NB4 (cell line): ENCODE measurements at regions not wholly inside any gene's neighbourhood (a gene's known extent, or its start where the extent isn't known, plus 50 kb on each side); places are given as distances from the start of the nearest gene placed in this dataset.

ENCODE experiments used
- POLR2A ChIP-seq: IDR thresholded peaks from 2 replicates; pipeline ENCODE4 v1.6.1; 2011; ENCODE audit warnings: mild to moderate bottlenecking; ENCODE audit not compliant: insufficient read length; ENCODE audit errors: extremely low read depth
- TF ChIP-seq, protein P1 (sequence below): IDR thresholded peaks from one replicate; pipeline ENCODE4 v1.5.1; 2012; ENCODE audit warnings: low read depth, low read length

DNA sequence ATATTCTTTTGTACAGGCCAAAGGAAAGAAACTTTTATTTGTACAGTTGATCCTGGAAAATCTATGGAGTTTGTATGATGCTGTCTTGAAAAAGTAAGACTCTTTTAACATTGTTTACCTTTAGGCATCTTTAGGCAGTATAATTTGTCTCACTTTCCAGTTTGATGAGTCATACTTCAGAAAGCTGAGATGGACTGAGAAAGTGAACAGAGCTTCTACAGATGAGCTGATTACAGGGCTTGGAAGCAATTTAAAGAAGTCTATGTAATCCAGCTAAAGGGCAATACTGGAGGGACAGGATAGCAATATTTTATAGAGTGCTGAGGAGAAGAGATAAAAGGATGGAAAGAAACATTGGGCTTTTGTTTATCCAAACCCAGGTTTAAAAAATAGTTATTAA, 123.5 kb upstream of the GOLGA6L4 start:
- TF ChIP-seq, protein P1, sequence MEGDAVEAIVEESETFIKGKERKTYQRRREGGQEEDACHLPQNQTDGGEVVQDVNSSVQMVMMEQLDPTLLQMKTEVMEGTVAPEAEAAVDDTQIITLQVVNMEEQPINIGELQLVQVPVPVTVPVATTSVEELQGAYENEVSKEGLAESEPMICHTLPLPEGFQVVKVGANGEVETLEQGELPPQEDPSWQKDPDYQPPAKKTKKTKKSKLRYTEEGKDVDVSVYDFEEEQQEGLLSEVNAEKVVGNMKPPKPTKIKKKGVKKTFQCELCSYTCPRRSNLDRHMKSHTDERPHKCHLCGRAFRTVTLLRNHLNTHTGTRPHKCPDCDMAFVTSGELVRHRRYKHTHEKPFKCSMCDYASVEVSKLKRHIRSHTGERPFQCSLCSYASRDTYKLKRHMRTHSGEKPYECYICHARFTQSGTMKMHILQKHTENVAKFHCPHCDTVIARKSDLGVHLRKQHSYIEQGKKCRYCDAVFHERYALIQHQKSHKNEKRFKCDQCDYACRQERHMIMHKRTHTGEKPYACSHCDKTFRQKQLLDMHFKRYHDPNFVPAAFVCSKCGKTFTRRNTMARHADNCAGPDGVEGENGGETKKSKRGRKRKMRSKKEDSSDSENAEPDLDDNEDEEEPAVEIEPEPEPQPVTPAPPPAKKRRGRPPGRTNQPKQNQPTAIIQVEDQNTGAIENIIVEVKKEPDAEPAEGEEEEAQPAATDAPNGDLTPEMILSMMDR: no peak
- TF ChIP-seq POLR2A: no peak
